GM12878 (cell line): ENCODE measurements at regions not wholly inside any gene's neighbourhood (a gene's known extent, or its start where the extent isn't known, plus 50 kb on each side); places are given as distances from the start of the nearest gene placed in this dataset.

ENCODE experiments used
- ATAC-seq: fragments of 200-7000 bp; cut with Tn5 transposase; 3 replicates; pipeline ENCODE4 v1.9.1; 2020; ENCODE audit warnings: mild to moderate bottlenecking, moderate library complexity
- BruUV-seq: library from RNA; stranded (reverse); fragments of 400-500 nt; replicated peaks from 2 replicates; lab custom pipeline; 2021; lab: Mats Ljungman, UMichigan
- CTCF ChIA-PET: fragments of 300-600 bp; sonication (Branson Sonifier 250); formaldehyde crosslinking; extraction: SDS; loops from one replicate; lab custom pipeline; 2021; ENCODE audit warnings: inconsistent platforms; lab: Yijun Ruan, JAX
- POLR2A ChIA-PET: fragments of 350-600 bp; formaldehyde crosslinking; extraction: SDS; loops from one replicate; lab custom pipeline; 2021; ENCODE audit warnings: inconsistent platforms; lab: Charles Lee
- RAD21 ChIA-PET: fragments of 300-600 bp; sonication (Branson Sonifier 250); formaldehyde crosslinking; loops from one replicate; lab custom pipeline; 2023; ENCODE audit warnings: antibody characterized with exemption; ENCODE audit not compliant: unreplicated experiment; lab: Charles Lee
- SMC1A ChIA-PET: fragments of 300-600 bp; sonication (Branson Sonifier 250); formaldehyde crosslinking; loops from one replicate; lab custom pipeline; 2023; ENCODE audit not compliant: unreplicated experiment, uncharacterized antibody; lab: Charles Lee
- DNase-seq: peaks from one replicate; pipeline ENCODE4 v3.0.0-alpha.2; 2011; ENCODE audit warnings: low read depth, low spot score
- FAIRE-seq: peaks from 3 replicates; lab custom pipeline; 2011; peaks lifted over from hg19 to GRCh38; lab: Jason Lieb, UNC
- H2AFZ ChIP-seq: 2 replicates; pipeline ENCODE4 v1.6.0; 2011; ENCODE audit warnings: low read depth, low read length, control low read depth; ENCODE audit not compliant: control insufficient read depth
- H3K27ac ChIP-seq: 2 replicates; pipeline ENCODE4 v1.5.1; 2011; ENCODE audit warnings: control low read depth; ENCODE audit not compliant: control insufficient read depth, insufficient read depth
- H3K27me3 ChIP-seq, 2 experiments: replicated peaks in 1 of 2; 2 replicates each; pipeline versions ENCODE4 v1.6.0 to v1.6.1; 2011; ENCODE audit warnings: low read length in 1 of 2; ENCODE audit not compliant: control insufficient read depth in 2 of 2, insufficient read depth in 2 of 2
- H3K36me3 ChIP-seq, 2 experiments: 2 replicates each; pipeline ENCODE4 v1.5.1; 2011; ENCODE audit warnings: low read length in 1 of 2; ENCODE audit not compliant: control insufficient read depth in 2 of 2, insufficient read depth in 2 of 2
- H3K4me1 ChIP-seq: 2 replicates; pipeline ENCODE4 v1.6.1; 2011; ENCODE audit warnings: mild to moderate bottlenecking, low read length, moderate library complexity, mixed read lengths; ENCODE audit not compliant: control insufficient read depth, insufficient read depth
- H3K4me2 ChIP-seq: 2 replicates; pipeline ENCODE4 v1.6.0; 2011; ENCODE audit warnings: control low read depth; ENCODE audit not compliant: control insufficient read depth, insufficient read depth
- H3K4me3 ChIP-seq: fragments of 200-600 bp; sonication (generic); 2 replicates; pipeline ENCODE4 v1.5.1; 2016
- H3K79me2 ChIP-seq: 2 replicates; pipeline ENCODE4 v1.6.0; 2011; ENCODE audit warnings: low read length; ENCODE audit not compliant: control insufficient read depth, insufficient read depth
- H3K9ac ChIP-seq: 2 replicates; pipeline ENCODE4 v1.8.0; 2011; ENCODE audit warnings: low read length, control low read depth, mixed read lengths; ENCODE audit not compliant: control insufficient read depth, insufficient read depth
- H3K9me3 ChIP-seq: replicated peaks from 3 replicates; pipeline ENCODE4 v1.5.1; 2011; ENCODE audit warnings: mild to moderate bottlenecking, low read length; ENCODE audit not compliant: control insufficient read depth, insufficient read depth
- H4K20me1 ChIP-seq: 2 replicates; pipeline ENCODE4 v1.6.0; 2011; ENCODE audit not compliant: control insufficient read depth, insufficient read depth
- EZH2 ChIP-seq: IDR thresholded peaks from 2 replicates; pipeline ENCODE4 v1.6.1; 2012; ENCODE audit warnings: low read depth, mild to moderate bottlenecking, control low read depth, inconsistent platforms, low read length, borderline replicate concordance; ENCODE audit not compliant: control insufficient read depth
- FOS ChIP-seq: IDR thresholded peaks from 3 replicates; pipeline ENCODE4 v1.6.1; 2011; ENCODE audit warnings: borderline replicate concordance; ENCODE audit not compliant: insufficient read length; ENCODE audit errors: extremely low read depth
- NR2F1 ChIP-seq: fragments of 450-650 bp; conservative IDR thresholded peaks from 2 replicates; pipeline ENCODE4 v1.6.1; 2017; ENCODE audit warnings: mild to moderate bottlenecking
- TAF1 ChIP-seq: IDR thresholded peaks from 2 replicates; pipeline ENCODE4 v1.6.1; 2011; ENCODE audit warnings: mild to moderate bottlenecking, low read depth, low read length, borderline replicate concordance
- ZNF687 ChIP-seq: fragments of 450-650 bp; IDR thresholded peaks from 2 replicates; pipeline ENCODE4 v1.6.1; 2017; ENCODE audit warnings: mild to moderate bottlenecking, moderate library complexity
- WGBS: methylation state at CpG from one replicate; pipeline ENCODE4 v1.1.6; 2016; ENCODE audit warnings: low lambda C conversion rate; ENCODE audit not compliant: insufficient replicate concordance, insufficient coverage; ENCODE audit errors: missing lambda C conversion rate; 5-methylcytosine and 5-hydroxymethylcytosine counted together
- in situ Hi-C: fragments of 300-500 bp; cut with MboI; formaldehyde crosslinking; loops from 9 replicates; pipeline ENCODE4 v1.14.3; 2018; ENCODE audit warnings: mixed read lengths
- intact Hi-C: fragments of 100-400 bp; cut with micrococcal nuclease; formaldehyde crosslinking; loops from one replicate; pipeline ENCODE4 v1.14.2; 2022; ENCODE audit not compliant: unreplicated experiment

- no peak overlapping the region for H2AFZ ChIP-seq
- POLR2A ChIA-PET = no interaction called here
- intact Hi-C loops = no loop called here
- CTCF ChIA-PET = no interaction called here
- no peak overlapping the region for H3K4me2 ChIP-seq
- no peaks in the 10 kb centered on the region for H4K20me1 ChIP-seq
- TF ChIP-seq TAF1 = no peak
- no peak for TF ChIP-seq EZH2
- TF ChIP-seq NR2F1 = no peak
- TF ChIP-seq FOS = no peak
- no peak for TF ChIP-seq ZNF687
- H3K36me3 ChIP-seq = no peaks in the 10 kb centered on the region
- FAIRE-seq = no peak
- WGBS = 47% methylated on average over 11 of the region's 11 CpGs
- H3K27me3 ChIP-seq = no peaks in the 10 kb centered on the region; a peak in 2 of 4 replicates
- no TSS peak for BruUV-seq
- SMC1A ChIA-PET = no interaction called here
- no peaks in the 10 kb centered on the region for H3K79me2 ChIP-seq
- RAD21 ChIA-PET = no interaction called here
- no peaks in the 10 kb centered on the region for H3K4me1 ChIP-seq
- no peak overlapping the region for H3K27ac ChIP-seq
- H3K9ac ChIP-seq = no peak overlapping the region
- DNase-seq = no peak
- no peaks in the 10 kb centered on the region for H3K9me3 ChIP-seq
- in situ Hi-C loops = no loop called here
- no peak for ATAC-seq
- H3K4me3 ChIP-seq = no peak overlapping the region
These were observed 210.8 kb upstream of the RAB6C start for GRCh38 chr2:129768485-129769184.
